Mucosa of rectum (tissue), 2 donors: ENCODE measurements at regions not wholly inside any gene's neighbourhood (a gene's known extent, or its start where the extent isn't known, plus 50 kb on each side); places are given as distances from the start of the nearest gene placed in this dataset.

ENCODE experiments used
- H3K27ac ChIP-seq, 2 donors: one replicate each; pipeline ENCODE4 v1.7.0; 2013; ENCODE audit warnings: inconsistent platforms in 2 of 2, low read depth in 2 of 2, low read length in 2 of 2
- H3K27me3 ChIP-seq, 2 donors: one replicate each; pipeline ENCODE4 v1.7.0; 2013; ENCODE audit warnings: low read length in 2 of 2; ENCODE audit not compliant: control insufficient read depth in 2 of 2, insufficient read depth in 2 of 2
- H3K36me3 ChIP-seq, 2 donors: one replicate each; pipeline ENCODE4 v1.7.0; 2013; ENCODE audit warnings: low read length in 2 of 2; ENCODE audit not compliant: control insufficient read depth in 2 of 2, insufficient read depth in 2 of 2
- H3K4me1 ChIP-seq, 2 donors: one replicate each; pipeline ENCODE4 v1.7.0; 2013; ENCODE audit warnings: low read length in 2 of 2, mild to moderate bottlenecking in 1 of 2; ENCODE audit not compliant: control insufficient read depth in 2 of 2, insufficient read depth in 2 of 2
- H3K4me3 ChIP-seq, 2 donors: one replicate each; pipeline ENCODE4 v1.7.0; 2013; ENCODE audit warnings: low read length in 2 of 2
- H3K9ac ChIP-seq, 2 donors: one replicate each; pipeline ENCODE4 v1.7.0; 2013; ENCODE audit warnings: low read length in 2 of 2, low read depth in 1 of 2, mild to moderate bottlenecking in 1 of 2
- H3K9me3 ChIP-seq, 2 donors: one replicate each; pipeline ENCODE4 v1.7.0; 2013; ENCODE audit warnings: low read length in 2 of 2; ENCODE audit not compliant: control insufficient read depth in 2 of 2
- donor health status: healthy.
- donor health status: Normal muscosa, but diverticular disease.

- Histone ChIP-seq H3K36me3 (no peaks in the 10 kb centered on the region), H3K4me3 (no peak overlapping the region), H3K9me3 (no peaks in the 10 kb centered on the region), H3K4me1 (no peaks in the 10 kb centered on the region), H3K9ac (no peak overlapping the region), H3K27ac (no peak overlapping the region), H3K27me3 (no peaks in the 10 kb centered on the region)
Measured at GRCh38 chrX:140172401-140172800, 207.1 kb upstream of the CXorf66 start.

GRCh38 chrX:140167551-140167950, 202.2 kb upstream of the CXorf66 start:
- H3K27ac ChIP-seq = no peak overlapping the region
- no peaks in the 10 kb centered on the region for H3K27me3 ChIP-seq
- H3K4me3 ChIP-seq = no peak overlapping the region
- no peak overlapping the region for H3K9ac ChIP-seq
- H3K36me3 ChIP-seq = no peaks in the 10 kb centered on the region
- H3K9me3 ChIP-seq = no peaks in the 10 kb centered on the region
- no peaks in the 10 kb centered on the region for H3K4me1 ChIP-seq

GRCh38 chrX:140165849-140166248, 200.5 kb upstream of the CXorf66 start:
- Histone ChIP-seq H3K4me3 (no peak overlapping the region), H3K9me3 (no peaks in the 10 kb centered on the region), H3K36me3 (no peaks in the 10 kb centered on the region), H3K27me3 (no peaks in the 10 kb centered on the region), H3K4me1 (no peaks in the 10 kb centered on the region), H3K9ac (no peak overlapping the region), H3K27ac (no peak overlapping the region)

- Histone ChIP-seq H3K9me3 (no peaks in the 10 kb centered on the region), H3K36me3 (no peaks in the 10 kb centered on the region), H3K9ac (no peak overlapping the region), H3K4me3 (no peak overlapping the region), H3K4me1 (no peaks in the 10 kb centered on the region), H3K27me3 (no peaks in the 10 kb centered on the region), H3K27ac (no peak overlapping the region)
Measured at GRCh38 chrX:140164391-140164790, 199.1 kb upstream of the CXorf66 start.

GRCh38 chrX:140163371-140164159, 198.2 kb upstream of the CXorf66 start:
- H3K27ac ChIP-seq = no peak overlapping the region
- H3K27me3 ChIP-seq = no peaks in the 10 kb centered on the region
- H3K4me3 ChIP-seq = no peak overlapping the region
- H3K9ac ChIP-seq = no peak overlapping the region
- no peaks in the 10 kb centered on the region for H3K4me1 ChIP-seq
- no peaks in the 10 kb centered on the region for H3K9me3 ChIP-seq
- no peaks in the 10 kb centered on the region for H3K36me3 ChIP-seq

GRCh38 chrX:140157611-140158010, 192.3 kb upstream of the CXorf66 start:
- Histone ChIP-seq H3K9ac (no peak overlapping the region), H3K4me1 (no peaks in the 10 kb centered on the region), H3K4me3 (no peak overlapping the region), H3K36me3 (no peaks in the 10 kb centered on the region), H3K9me3 (no peaks in the 10 kb centered on the region), H3K27ac (no peak overlapping the region), H3K27me3 (peaks cover 0 to 2% of the 10 kb centered on the region in 2 donors)

GRCh38 chrX:140157143-140157542, 191.8 kb upstream of the CXorf66 start:
- Histone ChIP-seq H3K27ac (no peak overlapping the region), H3K27me3 (peaks cover 0 to 2% of the 10 kb centered on the region in 2 donors), H3K4me3 (no peak overlapping the region), H3K9ac (no peak overlapping the region), H3K36me3 (no peaks in the 10 kb centered on the region), H3K9me3 (no peaks in the 10 kb centered on the region), H3K4me1 (no peaks in the 10 kb centered on the region)

- H3K4me1 ChIP-seq = no peaks in the 10 kb centered on the region
- no peak overlapping the region for H3K27ac ChIP-seq
- H3K4me3 ChIP-seq = no peak overlapping the region
- H3K36me3 ChIP-seq = no peaks in the 10 kb centered on the region
- no peaks in the 10 kb centered on the region for H3K27me3 ChIP-seq
- H3K9me3 ChIP-seq = no peaks in the 10 kb centered on the region
- H3K9ac ChIP-seq = no peak overlapping the region
Measured at GRCh38 chrX:140151316-140151715, 186.0 kb upstream of the CXorf66 start.

- no peaks in the 10 kb centered on the region for H3K4me1 ChIP-seq
- H3K27me3 ChIP-seq = no peaks in the 10 kb centered on the region
- H3K9ac ChIP-seq = no peak overlapping the region
- H3K9me3 ChIP-seq = no peaks in the 10 kb centered on the region
- no peak overlapping the region for H3K4me3 ChIP-seq
- H3K36me3 ChIP-seq = no peaks in the 10 kb centered on the region
- H3K27ac ChIP-seq = no peak overlapping the region
Measured at GRCh38 chrX:140149761-140150160, 184.4 kb upstream of the CXorf66 start.

- H3K36me3 ChIP-seq = no peaks in the 10 kb centered on the region
- H3K27me3 ChIP-seq = no peaks in the 10 kb centered on the region
- H3K9ac ChIP-seq = no peak overlapping the region
- no peaks in the 10 kb centered on the region for H3K4me1 ChIP-seq
- no peaks in the 10 kb centered on the region for H3K9me3 ChIP-seq
- H3K4me3 ChIP-seq = no peak overlapping the region
- no peak overlapping the region for H3K27ac ChIP-seq
Measured at GRCh38 chrX:140141444-140142029, 176.2 kb upstream of the CXorf66 start.
